ENCODE measurements at regions not wholly inside any gene's neighbourhood (a gene's known extent, or its start where the extent isn't known, plus 50 kb on each side); places are given as distances from the start of the nearest gene placed in this dataset.
"Not testable (repeated sequence)": the region's sequence is repeated elsewhere in the genome, so short reads cannot be mapped to it uniquely, and the experiment has no call there.

DNA sequence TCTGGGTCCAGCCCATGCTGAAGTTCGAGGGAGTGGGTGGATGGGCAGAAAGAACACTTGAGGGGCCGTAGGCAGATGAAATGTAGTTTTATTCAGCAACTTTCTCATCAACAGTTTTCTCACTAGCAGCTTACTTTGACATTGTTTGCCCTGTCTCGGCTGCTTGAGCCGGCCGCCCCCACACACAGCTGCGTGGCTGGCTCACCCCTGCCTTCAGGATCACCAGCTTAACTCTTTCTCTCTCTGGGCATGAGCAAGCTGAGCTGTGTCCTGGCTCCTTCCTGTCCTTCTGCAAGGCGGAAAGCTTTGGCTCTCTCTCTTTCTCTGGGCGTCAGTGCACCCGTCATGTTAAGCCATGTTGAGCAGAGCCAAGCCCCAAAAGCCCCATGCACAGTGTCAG lies 104.4 kb upstream of the GNG12 start:
- Mint-ChIP-seq H3K4me3 (no peak overlapping the region), H3K36me3 (no peaks in the 10 kb centered on the region), H3K27me3 (peaks cover 4% of the 10 kb centered on the region)

DNA sequence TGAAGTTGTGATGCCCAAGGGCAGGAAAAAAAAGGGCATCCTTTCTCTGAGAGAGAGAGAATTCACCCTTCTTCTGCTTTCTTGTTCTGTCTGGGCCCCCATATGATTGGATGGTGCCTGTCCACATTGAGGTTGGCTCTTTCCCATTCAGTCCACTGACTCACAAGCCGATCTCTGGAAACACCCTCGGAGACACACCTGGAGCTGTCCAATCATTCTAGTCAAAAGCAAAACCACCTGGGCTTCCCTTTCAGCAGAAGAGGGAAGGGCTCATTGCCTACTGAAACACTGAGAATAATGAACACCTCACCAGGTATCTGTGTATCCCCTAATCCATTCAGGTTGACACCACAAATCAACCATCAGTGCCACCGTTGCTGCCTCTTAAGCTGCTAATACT lies 103.7 kb upstream of the GNG12 start:
- Mint-ChIP-seq H3K4me3 (no peak overlapping the region), H3K36me3 (no peaks in the 10 kb centered on the region), H3K27ac (no peak overlapping the region), H3K27me3 (peaks cover 4% of the 10 kb centered on the region), H3K9me3 (no peaks in the 10 kb centered on the region), H3K4me1 (no peaks in the 10 kb centered on the region)
- CTCF ChIA-PET, result no interaction called here
- no peak for DNase-seq

More for the DNA sequence above, 104.4 kb upstream of the GNG12 start:
- DNase-seq, result no peak
- CTCF ChIA-PET, result no interaction called here
- H3K27ac Mint-ChIP-seq, result no peak overlapping the region
- no peaks in the 10 kb centered on the region for H3K9me3 Mint-ChIP-seq
- H3K4me1 Mint-ChIP-seq, result no peaks in the 10 kb centered on the region

DNA sequence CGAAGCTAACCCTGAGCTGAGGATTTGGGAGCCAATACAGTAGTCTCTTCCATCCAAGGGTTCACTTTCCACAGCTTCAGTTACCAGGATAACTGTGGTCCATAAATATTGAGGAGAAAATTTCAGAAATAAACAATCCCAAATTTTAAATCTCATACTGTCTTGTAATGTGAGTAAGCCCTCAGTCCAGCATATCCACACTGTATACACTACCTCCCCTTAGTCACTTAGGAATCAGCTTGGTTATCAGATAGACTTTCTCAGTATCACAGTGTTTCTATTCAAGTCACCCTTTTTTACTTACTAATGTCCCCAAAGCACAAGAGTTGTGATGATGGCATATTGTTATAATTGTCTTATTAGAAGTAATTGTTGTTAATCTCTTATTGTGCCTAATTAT lies 102.3 kb upstream of the GNG12 start:
- H3K9me3 Mint-ChIP-seq, result no peaks in the 10 kb centered on the region
- CTCF ChIA-PET, result interaction anchor here (0.8 kb wide), 1 partner anchor 21 kb away, joined by 3 read pairs; no protein-coding TSS in a partner anchor
- DNase-seq, result no peak
- no peaks in the 10 kb centered on the region for H3K4me1 Mint-ChIP-seq
- H3K36me3 Mint-ChIP-seq, result no peaks in the 10 kb centered on the region
- H3K27me3 Mint-ChIP-seq, result peaks cover 4% of the 10 kb centered on the region
- H3K4me3 Mint-ChIP-seq, result no peak overlapping the region
- H3K27ac Mint-ChIP-seq, result no peak overlapping the region

DNA sequence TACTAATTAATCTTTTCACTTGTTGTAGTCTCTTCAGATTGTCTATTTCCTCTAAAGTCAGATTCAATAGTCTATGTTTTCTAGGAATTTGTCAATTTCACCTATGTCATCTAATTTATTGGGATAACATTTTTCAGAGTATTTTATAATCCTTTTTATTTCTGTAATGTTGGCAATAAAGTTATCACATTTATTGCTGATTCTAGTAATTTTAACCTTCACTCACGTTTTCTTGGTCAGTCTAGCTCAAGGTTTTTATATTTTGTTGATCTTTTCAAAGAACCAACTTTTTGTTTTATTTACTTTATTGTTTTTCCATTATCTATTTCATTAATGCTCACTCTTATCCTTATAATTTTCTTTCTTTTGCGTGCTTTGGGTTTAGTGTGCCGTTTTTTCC lies 97.9 kb upstream of the GNG12 start:
- H3K4me3 Mint-ChIP-seq, result no peak overlapping the region
- H3K27ac Mint-ChIP-seq, result no peak overlapping the region
- no peaks in the 10 kb centered on the region for H3K4me1 Mint-ChIP-seq
- H3K27me3 Mint-ChIP-seq, result peaks cover 9% of the 10 kb centered on the region
- no peak for DNase-seq
- CTCF ChIA-PET, result no interaction called here
- H3K36me3 Mint-ChIP-seq, result no peaks in the 10 kb centered on the region
- H3K9me3 Mint-ChIP-seq, result no peaks in the 10 kb centered on the region

DNA sequence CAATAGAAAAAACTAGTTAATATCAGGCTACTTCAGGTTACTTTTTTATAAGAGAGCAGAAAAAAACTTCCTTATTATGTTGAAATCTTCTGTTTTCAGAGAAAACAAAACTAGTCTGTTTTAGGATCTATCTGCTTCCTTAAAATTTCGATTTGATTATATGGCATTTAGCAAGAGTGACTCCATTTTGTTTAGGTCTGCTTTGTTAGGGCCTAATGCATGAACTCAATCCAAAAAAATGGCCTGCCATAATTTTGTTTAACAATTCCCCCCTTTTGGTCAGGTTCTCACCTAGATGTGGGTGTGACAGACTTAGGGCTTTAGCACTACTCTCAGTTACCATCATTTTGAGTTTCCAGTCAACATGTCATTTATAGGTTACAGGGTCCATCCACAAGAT lies 89.8 kb upstream of the GNG12 start:
- CTCF ChIA-PET, result no interaction called here
- DNase-seq, result no peak
- H3K27ac Mint-ChIP-seq, result no peak overlapping the region
- H3K4me1 Mint-ChIP-seq, result no peaks in the 10 kb centered on the region
- H3K9me3 Mint-ChIP-seq, result no peaks in the 10 kb centered on the region
- no peak overlapping the region for H3K4me3 Mint-ChIP-seq
- no peaks in the 10 kb centered on the region for H3K36me3 Mint-ChIP-seq
- peaks cover 8% of the 10 kb centered on the region for H3K27me3 Mint-ChIP-seq

DNA sequence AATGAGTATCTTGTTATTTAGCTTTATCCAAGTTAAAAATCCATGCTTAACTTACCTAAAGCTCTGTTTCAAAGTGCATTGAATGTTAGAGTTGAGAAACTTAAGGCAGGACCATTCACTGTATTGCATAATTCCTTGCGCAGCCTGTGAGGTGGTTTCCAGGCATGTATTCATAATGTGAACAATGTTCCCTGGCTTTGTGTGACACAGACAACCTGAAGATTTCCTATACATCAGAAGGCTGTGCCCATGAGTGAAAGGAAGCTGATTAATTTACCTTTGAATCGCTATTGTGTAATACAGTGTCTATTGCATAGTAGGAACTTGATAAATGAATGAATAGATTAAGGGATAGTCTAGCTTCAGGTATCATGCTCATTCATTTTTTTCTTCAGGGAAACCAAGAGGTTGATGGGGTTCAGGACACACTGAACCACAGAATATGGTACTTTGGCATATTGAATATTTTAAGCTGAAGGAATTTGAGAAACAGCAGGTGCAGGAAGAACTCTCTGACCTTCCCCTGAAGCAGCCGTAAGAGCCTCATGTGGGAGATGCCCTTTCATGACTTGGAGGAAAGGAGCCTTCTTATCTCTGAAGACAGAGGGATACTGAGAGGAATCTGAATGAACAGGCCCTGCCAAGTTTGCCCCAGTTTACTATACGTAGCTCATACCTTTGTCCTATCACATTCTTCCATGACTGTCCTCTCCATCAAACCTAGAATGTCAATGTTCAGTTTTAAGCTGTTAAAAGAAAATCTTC lies 88.6 kb upstream of the GNG12 start:
- no peaks in the 10 kb centered on the region for H3K9me3 Mint-ChIP-seq
- no peak for DNase-seq
- H3K36me3 Mint-ChIP-seq, result no peaks in the 10 kb centered on the region
- no peak overlapping the region for H3K4me3 Mint-ChIP-seq
- H3K27me3 Mint-ChIP-seq, result no peaks in the 10 kb centered on the region
- no peaks in the 10 kb centered on the region for H3K4me1 Mint-ChIP-seq
- CTCF ChIA-PET, result no interaction called here
- no peak overlapping the region for H3K27ac Mint-ChIP-seq

DNA sequence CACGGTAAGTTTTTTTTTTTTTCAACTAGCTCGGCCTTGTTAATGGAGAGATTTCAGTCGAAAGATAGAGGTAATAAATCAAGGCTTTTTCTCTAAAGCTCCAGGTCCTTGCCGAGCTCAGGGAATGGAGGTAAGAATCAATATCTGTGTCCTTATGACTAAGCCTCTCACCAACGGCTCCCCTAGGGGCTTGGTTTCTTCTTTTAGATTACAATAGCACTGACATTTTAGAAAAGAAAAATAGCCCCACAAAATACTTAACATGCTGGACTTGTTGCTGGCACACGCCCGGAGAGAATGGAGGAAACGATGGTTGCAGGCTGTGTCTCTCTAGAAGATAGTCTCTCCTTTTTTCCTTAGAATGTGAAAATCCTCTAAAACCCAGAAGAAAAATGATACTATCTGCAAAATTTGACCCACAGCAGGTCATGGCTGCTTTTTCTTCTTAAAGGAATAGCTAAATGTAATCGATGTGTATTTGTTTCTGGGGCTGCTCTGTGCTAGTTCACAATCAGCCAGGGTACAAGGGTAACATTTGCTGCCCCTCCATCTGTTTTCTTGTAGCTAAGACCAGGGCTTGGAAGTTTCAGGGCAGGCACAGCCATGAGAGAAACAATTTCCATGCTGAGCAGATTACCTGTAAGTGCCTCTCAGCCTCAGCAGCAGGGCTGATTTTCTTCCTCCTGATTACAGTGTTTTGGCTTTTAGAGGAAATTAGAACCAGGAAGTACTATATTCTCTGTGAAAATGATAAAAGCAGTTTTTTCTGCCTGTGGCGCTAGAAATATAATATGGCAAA lies 86.2 kb upstream of the GNG12 start:
- DNase-seq, result no peak
- no peaks in the 10 kb centered on the region for H3K9me3 Mint-ChIP-seq
- H3K27ac Mint-ChIP-seq, result no peak overlapping the region
- H3K36me3 Mint-ChIP-seq, result no peaks in the 10 kb centered on the region
- H3K27me3 Mint-ChIP-seq, result no peaks in the 10 kb centered on the region
- H3K4me1 Mint-ChIP-seq, result no peaks in the 10 kb centered on the region
- CTCF ChIA-PET, result no interaction called here
- H3K4me3 Mint-ChIP-seq, result no peak overlapping the region

DNA sequence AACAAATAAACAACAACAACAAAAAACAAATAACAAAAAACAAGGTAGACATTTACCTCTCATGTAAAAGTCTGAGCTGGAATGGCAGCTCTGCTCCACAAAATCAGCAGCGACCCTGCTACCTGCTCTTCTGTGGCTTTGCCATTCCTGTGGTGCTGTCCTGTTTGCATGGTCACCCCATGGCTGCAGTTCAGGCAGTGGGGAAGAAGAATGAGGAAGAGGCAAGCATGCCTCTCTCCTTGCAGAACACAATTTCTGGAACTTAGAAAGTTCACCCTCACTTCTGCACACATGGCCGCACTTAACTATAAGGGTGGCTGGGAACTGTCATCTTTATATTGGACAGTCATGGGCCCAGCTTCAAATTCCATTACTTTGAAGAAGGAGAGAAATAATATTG lies 84.8 kb upstream of the GNG12 start:
- no peaks in the 10 kb centered on the region for H3K36me3 Mint-ChIP-seq
- no peak overlapping the region for H3K27ac Mint-ChIP-seq
- CTCF ChIA-PET, result no interaction called here
- no peaks in the 10 kb centered on the region for H3K27me3 Mint-ChIP-seq
- no peak overlapping the region for H3K4me3 Mint-ChIP-seq
- H3K9me3 Mint-ChIP-seq, result no peaks in the 10 kb centered on the region
- no peaks in the 10 kb centered on the region for H3K4me1 Mint-ChIP-seq
- no peak for DNase-seq

DNA sequence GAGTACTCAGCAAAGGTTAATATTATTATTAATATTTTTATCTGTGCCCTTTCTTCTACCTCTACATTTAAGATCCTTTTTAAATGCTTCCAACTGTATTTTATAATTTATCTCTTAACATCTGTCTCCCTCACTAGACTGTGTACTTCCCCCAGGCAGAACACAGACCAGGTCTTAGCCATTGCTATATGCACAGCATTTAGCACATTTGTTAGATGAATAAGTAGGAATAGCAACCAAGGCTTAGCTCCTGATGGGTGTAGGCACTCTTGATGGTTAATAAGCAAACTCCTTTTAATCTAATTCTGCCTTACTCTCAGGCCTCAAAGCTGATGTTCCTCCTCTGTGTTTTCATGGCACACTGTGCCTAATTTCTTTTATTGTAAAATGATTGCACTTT lies 83.7 kb upstream of the GNG12 start:
- Mint-ChIP-seq H3K4me1 (no peaks in the 10 kb centered on the region), H3K27ac (no peak overlapping the region), H3K9me3 (no peaks in the 10 kb centered on the region), H3K27me3 (no peaks in the 10 kb centered on the region), H3K36me3 (no peaks in the 10 kb centered on the region), H3K4me3 (no peak overlapping the region)
- CTCF ChIA-PET, result no interaction called here
- no peak for DNase-seq

DNA sequence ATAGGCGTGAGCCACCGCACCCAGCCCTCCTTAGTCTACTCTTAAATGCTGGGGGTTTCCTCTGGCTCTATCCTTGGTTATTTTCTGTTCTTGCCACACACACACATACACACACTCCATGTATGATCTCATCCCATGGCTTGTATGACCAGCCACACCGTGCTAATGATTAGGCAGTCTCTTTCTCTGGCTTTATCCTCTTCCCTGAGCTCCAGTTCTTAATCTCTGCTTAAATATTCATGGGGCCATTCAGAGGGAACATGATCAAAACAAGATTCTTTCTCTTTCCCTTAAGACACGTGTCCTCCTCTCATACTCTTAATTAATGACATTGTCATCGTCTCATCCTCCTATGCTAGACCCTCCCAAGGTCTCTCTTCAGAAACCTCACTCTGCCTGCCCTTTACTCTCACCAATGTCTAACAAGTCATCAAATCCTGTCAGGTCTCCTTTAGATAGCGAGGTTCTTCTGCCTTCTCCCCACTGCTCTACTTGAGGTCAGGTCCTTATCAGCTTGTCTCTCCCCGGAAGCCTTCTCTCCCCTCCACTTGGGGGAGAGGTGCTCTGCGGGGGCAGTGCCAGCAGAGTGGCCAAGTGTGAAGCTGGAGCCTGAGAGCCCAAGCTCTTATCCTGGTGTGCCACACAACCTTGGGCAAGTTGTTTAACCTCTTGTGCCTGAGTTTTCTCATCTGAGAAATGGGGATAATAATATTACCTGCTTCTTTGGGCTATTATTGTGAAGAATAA lies 83.0 kb upstream of the GNG12 start:
- no peaks in the 10 kb centered on the region for H3K36me3 Mint-ChIP-seq
- no peaks in the 10 kb centered on the region for H3K4me1 Mint-ChIP-seq
- no peak overlapping the region for H3K27ac Mint-ChIP-seq
- CTCF ChIA-PET, result no interaction called here
- no peak overlapping the region for H3K4me3 Mint-ChIP-seq
- no peaks in the 10 kb centered on the region for H3K9me3 Mint-ChIP-seq
- no peaks in the 10 kb centered on the region for H3K27me3 Mint-ChIP-seq
- DNase-seq, result no peak

DNA sequence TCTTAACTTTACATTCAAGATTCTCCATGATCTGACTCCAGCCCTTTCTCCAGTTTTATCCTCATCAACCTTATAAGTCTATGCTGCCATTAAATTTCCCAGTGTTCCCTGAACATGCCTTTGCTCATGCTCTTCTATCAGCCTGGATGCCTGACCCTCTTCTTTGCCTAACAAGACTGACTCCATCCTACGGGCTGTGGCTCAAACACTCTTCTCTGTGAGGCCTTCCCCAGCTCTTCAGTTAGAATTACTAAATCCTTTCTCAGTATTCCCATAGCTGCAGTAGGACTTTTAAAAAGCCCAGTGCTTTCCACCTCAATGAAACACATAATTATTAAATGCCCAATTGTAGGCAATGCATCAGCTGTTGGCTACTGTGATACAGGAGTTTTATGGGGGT lies 76.5 kb upstream of the GNG12 start:
- Mint-ChIP-seq H3K4me3 (no peak overlapping the region), H3K9me3 (no peaks in the 10 kb centered on the region), H3K4me1 (no peaks in the 10 kb centered on the region), H3K27ac (no peak overlapping the region), H3K36me3 (no peaks in the 10 kb centered on the region), H3K27me3 (no peaks in the 10 kb centered on the region)
- DNase-seq, result no peak
- CTCF ChIA-PET, result no interaction called here

DNA sequence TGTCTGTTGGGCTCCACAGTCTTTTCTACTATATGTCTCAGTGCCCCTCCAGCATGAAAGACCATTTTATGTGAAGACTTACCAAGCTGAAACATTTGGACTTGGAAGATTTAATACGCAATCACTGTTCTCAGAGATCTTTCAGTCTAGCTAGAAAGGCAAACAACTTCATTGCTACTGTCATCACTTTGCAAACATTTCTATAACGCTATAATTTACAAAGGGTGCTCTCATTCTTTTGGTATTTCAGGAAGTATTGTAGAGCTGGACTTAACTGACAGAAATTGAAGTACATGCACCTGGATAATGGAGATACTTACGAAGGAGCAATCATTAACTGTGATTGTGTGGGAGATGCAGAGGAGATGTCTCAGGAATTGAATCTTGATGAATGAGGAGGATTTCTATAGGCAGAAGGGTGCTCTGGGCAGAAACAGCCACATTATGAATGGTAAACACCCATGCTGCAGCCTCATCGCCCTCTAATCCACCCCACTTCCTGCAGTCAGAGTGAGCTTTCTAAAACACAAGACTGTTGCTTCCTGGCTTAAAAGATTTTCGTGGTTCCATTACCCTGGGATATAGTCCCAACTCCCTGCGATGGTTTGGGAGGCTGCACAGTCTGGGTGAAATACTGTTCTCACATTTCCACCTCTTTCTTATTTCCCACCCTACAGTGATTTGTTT lies 75.1 kb upstream of the GNG12 start:
- DNase-seq, result no peak
- Mint-ChIP-seq H3K27ac (no peak overlapping the region), H3K27me3 (no peaks in the 10 kb centered on the region), H3K36me3 (no peaks in the 10 kb centered on the region), H3K9me3 (no peaks in the 10 kb centered on the region), H3K4me3 (no peak overlapping the region), H3K4me1 (no peaks in the 10 kb centered on the region)
- CTCF ChIA-PET, result no interaction called here

DNA sequence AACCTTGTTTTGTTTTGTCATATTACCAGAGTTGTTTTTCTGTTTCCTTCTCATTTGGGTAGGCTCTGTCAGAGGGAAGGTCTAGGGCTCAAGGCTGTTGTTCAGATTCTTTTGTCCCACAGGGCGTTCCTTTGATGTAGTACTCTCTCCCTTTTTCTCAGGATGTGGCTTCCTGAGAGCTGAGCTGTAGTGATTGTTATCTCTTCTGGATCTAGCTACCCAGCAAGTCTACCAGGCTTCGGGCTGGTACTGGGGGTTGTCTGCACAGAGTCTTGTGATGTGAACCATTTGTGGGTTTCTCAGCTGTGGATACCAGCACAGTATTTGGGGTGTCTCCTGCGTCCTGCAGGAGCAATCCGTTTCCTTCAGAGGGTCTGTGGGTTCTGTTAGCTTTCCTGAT lies 74.2 kb upstream of the GNG12 start:
- H3K9me3 Mint-ChIP-seq, DNase-seq, H3K27ac Mint-ChIP-seq, CTCF ChIA-PET, H3K27me3 Mint-ChIP-seq, H3K36me3 Mint-ChIP-seq, H3K4me3 Mint-ChIP-seq, H3K4me1 Mint-ChIP-seq: not testable (repeated sequence)

DNA sequence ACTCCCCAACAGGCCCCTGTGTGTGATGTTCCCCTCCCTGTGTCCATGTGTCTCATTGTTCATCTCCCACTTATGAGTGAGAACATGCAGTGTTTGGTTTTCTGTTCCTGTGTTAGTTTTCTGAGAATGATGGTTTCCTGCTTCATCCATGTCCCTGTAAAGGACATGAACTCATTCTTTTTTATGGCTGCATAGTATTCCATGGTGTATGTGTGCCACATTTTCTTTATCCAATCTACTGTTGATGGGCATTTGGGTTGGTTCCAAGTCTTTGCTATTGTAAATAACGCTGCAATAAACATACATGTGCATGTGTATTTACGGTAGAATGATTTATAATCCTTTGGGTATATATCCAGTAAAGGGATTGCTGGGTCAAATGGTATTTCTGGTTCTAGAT lies 72.7 kb upstream of the GNG12 start:
- DNase-seq, H3K4me1 Mint-ChIP-seq, H3K27ac Mint-ChIP-seq, H3K9me3 Mint-ChIP-seq, H3K27me3 Mint-ChIP-seq, H3K36me3 Mint-ChIP-seq, H3K4me3 Mint-ChIP-seq, CTCF ChIA-PET: not testable (repeated sequence)
